H1 (cell line): ENCODE measurements at regions not wholly inside any gene's neighbourhood (a gene's known extent, or its start where the extent isn't known, plus 50 kb on each side); places are given as distances from the start of the nearest gene placed in this dataset.

ENCODE experiments used
- CTCF ChIA-PET: fragments of 300-600 bp; sonication (Branson Sonifier 250); formaldehyde crosslinking; loops from one replicate; lab custom pipeline; 2021; ENCODE audit not compliant: partially characterized antibody; lab: Charles Lee
- POLR2A ChIA-PET: fragments of 300-600 bp; sonication (Branson Sonifier 250); formaldehyde crosslinking; loops from one replicate; lab custom pipeline; 2021; ENCODE audit warnings: inconsistent platforms; ENCODE audit not compliant: partially characterized antibody; lab: Charles Lee
- DNase-seq, 2 experiments: peaks; one replicate each; pipeline versions ENCODE4 v3.0.0 to v3.0.0-alpha.2; 2010 to 2022; ENCODE audit warnings: low spot score in 2 of 2, low read depth in 1 of 2, mixed read lengths in 1 of 2
- FAIRE-seq: peaks from 2 replicates; lab custom pipeline; 2011; peaks lifted over from hg19 to GRCh38; lab: Jason Lieb, UNC
- H2AFZ ChIP-seq: 2 replicates; pipeline ENCODE4 v1.8.1; 2012; ENCODE audit warnings: low read length, inconsistent platforms
- H2AK5ac ChIP-seq: 2 replicates; pipeline ENCODE4 v1.6.1; 2013; ENCODE audit warnings: low read depth, low read length
- H2BK120ac ChIP-seq: replicated peaks from 2 replicates; pipeline ENCODE3; 2013; ENCODE audit warnings: low read depth, low read length, inconsistent platforms
- H2BK12ac ChIP-seq: 2 replicates; pipeline ENCODE4 v1.6.1; 2013; ENCODE audit warnings: low read depth, low read length
- H2BK15ac ChIP-seq: 2 replicates; pipeline ENCODE4 v1.6.1; 2013; ENCODE audit warnings: low read length
- H2BK20ac ChIP-seq: 2 replicates; pipeline ENCODE4 v1.6.1; 2013; ENCODE audit warnings: low read length
- H2BK5ac ChIP-seq: 2 replicates; pipeline ENCODE4 v1.6.1; 2013; ENCODE audit warnings: low read depth, low read length
- H3K14ac ChIP-seq: 2 replicates; pipeline ENCODE4 v1.6.1; 2013; ENCODE audit warnings: inconsistent platforms; ENCODE audit not compliant: insufficient read length
- H3K18ac ChIP-seq: 2 replicates; pipeline ENCODE4 v1.6.1; 2013; ENCODE audit warnings: low read length; ENCODE audit errors: extremely low read depth
- H3K23ac ChIP-seq: 2 replicates; pipeline ENCODE4 v1.6.1; 2013; ENCODE audit warnings: inconsistent platforms; ENCODE audit not compliant: insufficient read length
- H3K23me2 ChIP-seq: 2 replicates; pipeline ENCODE4 v1.6.1; 2013; ENCODE audit warnings: low read depth, low read length
- H3K27ac ChIP-seq: 2 replicates; pipeline ENCODE4 v1.6.1; 2011; ENCODE audit warnings: low read depth, low read length, inconsistent platforms
- H3K27me3 ChIP-seq, 4 experiments: replicated peaks in 1 of 4; 1 replicate in 1 of 4; 2 replicates in 3 of 4; pipeline versions ENCODE4 v1.6.1 to v1.8.1; 2011 to 2013; ENCODE audit warnings: low read length in 3 of 4, mild to moderate bottlenecking in 3 of 4, inconsistent platforms in 2 of 4, mixed read lengths in 2 of 4, moderate library complexity in 1 of 4; ENCODE audit not compliant: control insufficient read depth in 3 of 4, insufficient read depth in 3 of 4; ENCODE audit errors: extremely low read depth in 1 of 4
- H3K36me3 ChIP-seq, 4 experiments: 2 replicates each; pipeline versions ENCODE4 v1.6.1 to v1.8.1; 2011 to 2013; ENCODE audit warnings: mild to moderate bottlenecking in 4 of 4, low read length in 3 of 4, moderate library complexity in 2 of 4, control low read depth in 1 of 4, inconsistent platforms in 1 of 4; ENCODE audit not compliant: insufficient read depth in 4 of 4, control insufficient read depth in 2 of 4
- H3K4ac ChIP-seq: replicated peaks from 2 replicates; pipeline ENCODE3; 2013; ENCODE audit warnings: low read length, low read depth, mixed read lengths, inconsistent platforms; ENCODE audit not compliant: insufficient read length
- H3K4me1 ChIP-seq, 4 experiments: replicated peaks in 1 of 4; 1 replicate in 1 of 4; 2 replicates in 3 of 4; pipeline versions ENCODE4 v1.6.1 to v1.8.1; 2011 to 2013; ENCODE audit warnings: low read length in 3 of 4, inconsistent platforms in 2 of 4, mixed read lengths in 1 of 4; ENCODE audit not compliant: insufficient read depth in 4 of 4, control insufficient read depth in 3 of 4
- H3K4me2 ChIP-seq, 2 experiments: 2 replicates each; pipeline versions ENCODE4 v1.6.1 to v1.8.1; 2011 to 2013; ENCODE audit warnings: low read depth in 2 of 2, low read length in 2 of 2, control low read depth in 1 of 2, inconsistent platforms in 1 of 2, mild to moderate bottlenecking in 1 of 2; ENCODE audit not compliant: insufficient read depth in 1 of 2
- H3K4me3 ChIP-seq, 4 experiments: fragments of 200-600, 300-600 bp in 1 of 4; sonication (generic), shearing (Covaris generic), sonication (Bioruptor Twin) in 1 of 4; 2 replicates each; pipeline versions ENCODE4 v1.5.1 to v1.8.1; 2011 to 2016; ENCODE audit warnings: low read length in 4 of 4, low read depth in 3 of 4, control low read depth in 2 of 4, inconsistent platforms in 2 of 4, mild to moderate bottlenecking in 2 of 4, mixed read lengths in 1 of 4, moderate library complexity in 1 of 4; ENCODE audit not compliant: insufficient read depth in 2 of 4; ENCODE audit errors: extremely low read depth in 1 of 4
- H3K56ac ChIP-seq: replicated peaks from 2 replicates; pipeline ENCODE3; 2013; ENCODE audit warnings: low read depth, mild to moderate bottlenecking, mixed read lengths, low read length, inconsistent platforms; ENCODE audit not compliant: insufficient read length
- H3K79me1 ChIP-seq: 2 replicates; pipeline ENCODE4 v1.6.1; 2013; ENCODE audit warnings: low read depth, low read length, control low read depth
- H3K79me2 ChIP-seq, 2 experiments: 2 replicates each; pipeline versions ENCODE4 v1.6.1 to v1.8.1; 2012 to 2013; ENCODE audit warnings: low read length in 2 of 2, mild to moderate bottlenecking in 2 of 2, inconsistent platforms in 1 of 2; ENCODE audit not compliant: insufficient read depth in 2 of 2, control insufficient read depth in 1 of 2
- H3K9ac ChIP-seq, 4 experiments: replicated peaks in 1 of 4; 1 replicate in 1 of 4; 2 replicates in 3 of 4; pipeline versions ENCODE4 v1.6.1 to v1.8.1; 2011 to 2013; ENCODE audit warnings: low read depth in 3 of 4, low read length in 3 of 4, control low read depth in 2 of 4, mild to moderate bottlenecking in 2 of 4, moderate library complexity in 2 of 4, inconsistent platforms in 1 of 4; ENCODE audit errors: extremely low read depth in 1 of 4
- H3K9me3 ChIP-seq, 2 experiments: 2 replicates each; pipeline versions ENCODE4 v1.6.1 to v1.8.1; 2012 to 2013; ENCODE audit warnings: mild to moderate bottlenecking in 2 of 2, moderate library complexity in 2 of 2, control low read depth in 1 of 2, inconsistent platforms in 1 of 2, low read depth in 1 of 2, low read length in 1 of 2, mixed read lengths in 1 of 2; ENCODE audit not compliant: insufficient read depth in 2 of 2
- H4K20me1 ChIP-seq, 2 experiments: replicated peaks in 1 of 2; 2 replicates each; pipeline versions ENCODE3 to v1.8.1; 2011 to 2013; ENCODE audit warnings: inconsistent platforms in 2 of 2, low read length in 2 of 2, mild to moderate bottlenecking in 1 of 2; ENCODE audit not compliant: insufficient read depth in 2 of 2, control insufficient read depth in 1 of 2
- H4K5ac ChIP-seq: 2 replicates; pipeline ENCODE4 v1.6.1; 2013; ENCODE audit warnings: low read length, low read depth, mixed read lengths, inconsistent platforms; ENCODE audit not compliant: insufficient read length
- H4K8ac ChIP-seq: 2 replicates; pipeline ENCODE4 v1.8.0; 2013; ENCODE audit warnings: mild to moderate bottlenecking, moderate library complexity, low read length, inconsistent platforms; ENCODE audit not compliant: insufficient read depth; ENCODE audit errors: extremely low read depth
- H4K91ac ChIP-seq: replicated peaks from 2 replicates; pipeline ENCODE3; 2013; ENCODE audit warnings: low read length, mixed read lengths, inconsistent platforms; ENCODE audit not compliant: insufficient read length
- POU5F1 ChIP-seq: IDR thresholded peaks from 2 replicates; pipeline ENCODE4 v1.6.1; 2011; ENCODE audit warnings: low read depth, mild to moderate bottlenecking, low read length, moderate library complexity
- RNF2 ChIP-seq: fragments of 200-900, 300-1000 bp; sonication (generic); IDR thresholded peaks from 2 replicates; pipeline ENCODE4 v1.7.1; 2016; ENCODE audit warnings: borderline replicate concordance, low read depth, mild to moderate bottlenecking, antibody characterized with exemption, low read length; ENCODE audit not compliant: poor library complexity, severe bottlenecking; ENCODE audit errors: missing control alignments
- WGBS, 2 experiments: shearing (Covaris generic) in 1 of 2; methylation state at CpG; one replicate each; pipeline versions ENCODE4 v1.1.6 to v1.1.7; 2013 to 2015; ENCODE audit warnings: low lambda C conversion rate in 2 of 2, mixed read lengths in 2 of 2, inconsistent platforms in 1 of 2, low coverage in 1 of 2, missing lambda C conversion rate in 1 of 2; ENCODE audit not compliant: insufficient replicate concordance in 2 of 2, insufficient coverage in 1 of 2, insufficient read length in 1 of 2; ENCODE audit errors: extremely low coverage in 1 of 2, missing lambda C conversion rate in 1 of 2; 5-methylcytosine and 5-hydroxymethylcytosine counted together

DNA sequence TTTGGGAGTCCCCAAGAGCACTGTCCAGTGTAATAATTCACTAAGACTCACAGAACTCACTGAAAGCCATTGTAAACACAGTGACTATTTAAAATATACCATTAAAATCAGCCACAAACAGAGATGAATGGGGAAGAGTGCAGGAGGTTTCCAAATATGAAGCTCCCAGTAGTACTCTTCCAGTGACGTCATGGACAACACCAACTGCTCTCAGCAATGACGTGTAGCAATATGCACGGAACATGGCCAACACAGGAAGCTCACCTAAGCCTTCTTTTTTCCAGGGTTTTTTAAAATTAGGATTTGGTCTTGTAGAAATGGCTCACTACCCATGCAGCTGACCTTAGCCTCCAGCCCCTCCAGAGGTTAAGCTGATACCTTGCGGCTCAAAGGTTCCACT lies 1224.1 kb upstream of the CADM2 start:
- H3K9ac ChIP-seq, result no peak overlapping the region
- TF ChIP-seq RNF2 (no peak), POU5F1 (no peak)
- H2BK12ac ChIP-seq, result no peak overlapping the region
- no peak overlapping the region for H4K5ac ChIP-seq
- no peaks in the 10 kb centered on the region for H3K4me1 ChIP-seq
- no peak overlapping the region for H3K4ac ChIP-seq
- CTCF ChIA-PET, result no interaction called here
- H2BK5ac ChIP-seq, result no peak overlapping the region
- no peaks in the 10 kb centered on the region for H4K20me1 ChIP-seq
- DNase-seq (no peak), FAIRE-seq (no peak)
- no peak overlapping the region for H4K91ac ChIP-seq
- no peak overlapping the region for H3K18ac ChIP-seq
- no peaks in the 10 kb centered on the region for H3K36me3 ChIP-seq
- H3K4me2 ChIP-seq, result no peak overlapping the region
- H2AFZ ChIP-seq, result no peak overlapping the region
- H2BK120ac ChIP-seq, result no peak overlapping the region
- no peaks in the 10 kb centered on the region for H3K27me3 ChIP-seq
- no peaks in the 10 kb centered on the region for H3K79me1 ChIP-seq
- H2BK15ac ChIP-seq, result no peak overlapping the region
- no peak overlapping the region for H3K14ac ChIP-seq
- no peak overlapping the region for H3K56ac ChIP-seq
- no peak overlapping the region for H3K4me3 ChIP-seq
- POLR2A ChIA-PET, result interaction anchor here (0.7 kb wide), 1 partner anchor 35 kb away, joined by 3 read pairs; no protein-coding TSS in a partner anchor
- H3K23ac ChIP-seq, result no peak overlapping the region
- no peak overlapping the region for H3K27ac ChIP-seq
- no peaks in the 10 kb centered on the region for H3K23me2 ChIP-seq
- H4K8ac ChIP-seq, result no peak overlapping the region
- no peak overlapping the region for H2BK20ac ChIP-seq
- H2AK5ac ChIP-seq, result no peak overlapping the region
- WGBS, 2 experiments, result 96% methylated on average over 4 of the region's 4 CpGs; no CpG with 5 or more reads in 1 of the 2 experiments
- H3K79me2 ChIP-seq, result no peaks in the 10 kb centered on the region
- H3K9me3 ChIP-seq, result no peaks in the 10 kb centered on the region
